Stimulated activated CD8-positive, alpha-beta memory T cell treated with anti-CD3 and anti-CD28 coated beads, Interleukin-12 subunit alpha, Interleukin-12 subunit beta, amount 100 ng/mL, for 1 hour (primary cell): ENCODE measurements at regions not wholly inside any gene's neighbourhood (a gene's known extent, or its start where the extent isn't known, plus 50 kb on each side); places are given as distances from the start of the nearest gene placed in this dataset.

Experiments used
- DNase-seq: peaks from one replicate; pipeline ENCODE4 v3.0.0-alpha.2; 2020; ENCODE audit warnings: low read depth

DNA sequence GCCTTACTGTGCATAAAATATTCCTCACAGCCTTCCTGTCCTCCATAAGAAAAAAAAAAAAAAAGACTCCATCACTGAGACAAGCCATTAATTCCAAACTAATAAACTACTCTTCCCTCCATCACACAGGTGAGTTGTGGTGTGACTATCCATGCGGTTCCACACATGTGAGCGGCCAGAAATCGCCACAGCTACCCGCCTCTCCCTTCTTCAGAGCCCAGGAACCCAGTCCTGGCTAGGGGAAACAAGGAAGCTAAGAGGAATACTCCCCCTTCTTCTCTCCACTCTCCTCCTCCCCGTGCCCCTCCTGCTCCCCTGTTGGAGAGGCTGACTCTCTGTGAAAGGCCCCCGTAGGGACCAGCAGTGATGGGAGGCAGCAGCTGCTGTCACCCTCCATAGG lies 128.6 kb upstream of the ARID1B start:
- no peak for DNase-seq

- no peak for DNase-seq
These were observed 129.2 kb upstream of the ARID1B start for GRCh38 chr6:156647991-156648390.

DNA sequence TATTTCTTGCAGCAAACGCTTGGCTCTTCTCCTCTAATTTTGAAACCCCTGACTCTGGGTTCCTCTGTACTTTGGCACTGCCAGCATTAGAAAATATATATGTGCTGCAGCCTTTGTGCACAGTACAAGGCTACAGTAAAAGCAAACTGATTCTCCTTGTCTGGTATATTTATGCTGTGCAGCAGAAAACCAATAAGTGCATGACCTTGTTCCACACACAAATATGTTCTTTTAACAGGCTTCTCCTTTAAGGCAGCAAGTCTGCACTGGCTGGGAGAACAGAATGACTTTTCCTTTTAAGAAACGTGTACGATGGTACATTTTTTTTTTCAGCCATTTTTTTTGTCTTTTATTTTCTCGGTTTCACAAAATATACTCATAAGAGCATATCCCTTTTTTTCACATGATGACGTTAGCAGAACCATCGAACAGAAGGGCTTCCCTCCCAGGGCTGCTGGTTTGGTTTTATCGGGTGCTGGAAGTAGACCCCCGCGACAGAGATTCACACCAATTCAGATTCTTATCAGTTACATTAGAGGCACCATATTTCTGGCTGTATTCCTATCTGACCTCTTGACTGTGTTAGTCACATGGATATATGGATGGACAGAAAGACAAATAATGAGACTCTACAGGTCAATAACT lies 129.9 kb upstream of the ARID1B start:
- DNase-seq: no peak

- no peak for DNase-seq
These were observed 130.7 kb upstream of the ARID1B start for GRCh38 chr6:156646496-156646895.

GRCh38 chr6:156645097-156645496 lies 132.1 kb upstream of the ARID1B start:
- no peak for DNase-seq

DNA sequence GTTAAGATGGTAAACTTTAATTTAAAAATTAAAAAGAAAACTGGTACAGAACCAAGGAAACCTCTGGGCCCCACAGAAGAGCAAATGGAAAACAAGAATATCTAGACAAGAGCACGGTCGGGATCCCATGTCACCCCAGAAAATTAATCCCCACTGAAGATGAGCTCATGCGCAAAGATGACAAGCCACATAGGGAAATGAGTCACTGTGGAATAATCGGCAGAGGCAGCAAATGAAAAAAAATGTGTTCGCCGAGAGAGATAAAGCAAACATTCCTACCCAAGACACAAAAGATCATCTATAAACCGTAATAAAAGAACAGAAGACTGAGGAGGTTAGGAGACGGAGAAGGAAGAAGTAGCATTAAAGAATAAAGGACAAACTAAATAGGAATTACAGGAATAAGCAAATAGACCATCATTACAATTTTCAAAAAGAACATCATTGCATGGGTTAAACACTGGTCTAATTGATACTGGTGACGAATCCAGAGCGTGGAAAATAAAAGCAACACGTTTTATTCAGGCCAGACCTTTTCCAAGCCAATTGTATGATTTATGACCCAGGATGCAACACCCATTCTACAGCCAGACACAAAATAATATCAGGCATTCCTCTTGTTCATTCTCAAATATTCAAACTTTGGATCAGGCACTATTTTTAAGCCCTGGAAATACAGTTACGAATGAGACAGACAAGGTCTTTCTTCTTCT lies 138.0 kb upstream of the ARID1B start:
- DNase-seq: no peak

- no peak for DNase-seq
These were observed 138.6 kb upstream of the ARID1B start for GRCh38 chr6:156638581-156638980.

DNA sequence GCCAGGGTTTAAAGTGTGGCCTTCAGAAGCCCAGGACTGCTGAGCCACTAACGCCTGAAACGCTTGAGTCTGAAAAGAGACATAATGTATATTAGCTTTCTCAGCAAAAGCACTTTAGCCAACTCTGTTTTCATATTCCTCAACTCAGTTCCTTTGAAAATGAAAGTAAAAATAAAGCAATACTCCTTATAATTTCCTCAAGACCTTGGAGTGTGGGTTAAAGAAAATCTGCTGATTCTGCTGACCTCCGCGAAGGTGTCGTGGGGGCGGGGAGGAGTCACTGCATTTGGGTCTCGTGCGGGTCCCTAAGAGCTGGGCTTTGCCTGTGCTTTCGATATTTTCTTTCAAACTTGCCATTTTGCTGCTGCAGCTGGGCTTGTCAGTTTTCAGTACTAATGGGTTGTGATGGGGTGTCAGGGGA lies 142.2 kb upstream of the ARID1B start:
- no peak for DNase-seq

- no peak for DNase-seq
These were observed 143.1 kb upstream of the ARID1B start for GRCh38 chr6:156634048-156634447.

DNA sequence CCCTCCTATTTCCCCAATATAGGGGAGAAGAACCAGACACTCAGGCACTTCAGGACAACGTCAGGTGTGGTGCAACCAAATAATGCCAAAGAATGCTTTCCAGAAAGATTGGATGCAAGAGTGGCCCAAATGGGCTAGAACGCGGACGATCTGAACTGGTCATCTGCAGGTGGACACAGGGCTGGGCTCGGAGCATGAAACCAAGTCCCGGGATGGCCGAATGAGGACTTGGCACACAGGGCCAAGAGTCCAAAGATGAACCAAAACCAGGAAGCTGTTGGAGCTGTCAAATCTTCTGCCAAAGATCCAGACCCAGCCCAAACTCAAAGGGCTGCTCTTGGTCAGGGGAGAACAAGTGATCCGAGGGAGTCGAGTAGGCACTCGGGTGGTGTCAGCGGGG lies 143.9 kb upstream of the ARID1B start:
- no peak for DNase-seq

- no peak for DNase-seq
These were observed 146.4 kb upstream of the ARID1B start for GRCh38 chr6:156630613-156631302.

DNA sequence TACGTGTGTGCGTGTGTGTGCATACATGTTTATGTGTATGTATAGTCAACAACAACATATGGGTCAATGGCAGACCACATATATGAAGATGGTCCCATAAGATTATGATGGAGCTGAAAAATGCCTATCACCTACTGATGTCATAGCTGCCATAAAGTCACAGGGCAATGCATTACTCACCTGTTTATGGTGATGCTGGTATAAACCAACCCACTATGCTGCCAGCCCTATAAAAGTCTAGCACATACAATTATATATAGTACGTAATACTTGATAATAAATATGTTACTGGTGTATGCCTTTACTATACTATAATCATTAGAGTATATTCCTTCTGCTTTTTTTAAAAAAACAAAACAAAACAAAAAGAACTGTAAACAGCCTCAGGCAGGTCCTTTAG lies 148.4 kb upstream of the ARID1B start:
- DNase-seq: no peak

DNA sequence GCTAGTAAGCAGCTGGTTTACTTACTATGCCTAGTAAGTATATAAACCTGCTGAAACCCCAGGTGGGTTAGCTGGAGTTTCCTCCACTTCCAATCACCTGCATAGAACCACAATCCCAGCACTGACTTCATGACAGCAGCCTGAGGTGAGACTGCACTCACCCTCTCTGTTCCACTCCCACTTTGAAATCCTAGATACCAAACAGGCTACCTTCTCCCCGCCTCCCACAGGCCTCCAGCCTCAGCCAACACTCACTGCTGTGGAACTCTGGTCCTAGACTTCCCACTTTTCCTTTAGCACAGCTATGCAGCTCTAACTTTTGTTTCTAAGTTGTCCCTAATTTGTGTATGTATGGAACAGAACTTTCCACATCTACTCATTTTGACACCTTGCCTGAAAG lies 149.7 kb upstream of the ARID1B start:
- no peak for DNase-seq

DNA sequence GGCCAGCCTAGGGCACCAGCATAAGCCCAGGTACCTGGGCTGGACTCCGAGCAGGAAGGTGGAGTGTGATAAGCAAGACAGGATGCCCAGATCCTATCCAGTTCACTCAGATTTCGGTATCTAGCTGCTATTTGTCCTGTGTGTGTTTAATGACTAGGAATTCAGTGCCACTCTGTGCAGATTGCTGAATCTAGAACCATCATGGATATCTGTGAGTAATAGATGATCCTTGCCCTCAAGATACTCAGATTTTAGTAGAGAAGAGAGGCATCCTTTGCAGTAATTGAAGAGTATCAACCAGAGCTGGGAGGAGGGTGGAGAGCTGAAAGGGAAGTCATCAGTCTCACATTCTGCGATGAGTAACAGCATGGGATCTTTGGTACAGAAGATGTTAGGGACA lies 155.0 kb upstream of the ARID1B start:
- DNase-seq: no peak

DNA sequence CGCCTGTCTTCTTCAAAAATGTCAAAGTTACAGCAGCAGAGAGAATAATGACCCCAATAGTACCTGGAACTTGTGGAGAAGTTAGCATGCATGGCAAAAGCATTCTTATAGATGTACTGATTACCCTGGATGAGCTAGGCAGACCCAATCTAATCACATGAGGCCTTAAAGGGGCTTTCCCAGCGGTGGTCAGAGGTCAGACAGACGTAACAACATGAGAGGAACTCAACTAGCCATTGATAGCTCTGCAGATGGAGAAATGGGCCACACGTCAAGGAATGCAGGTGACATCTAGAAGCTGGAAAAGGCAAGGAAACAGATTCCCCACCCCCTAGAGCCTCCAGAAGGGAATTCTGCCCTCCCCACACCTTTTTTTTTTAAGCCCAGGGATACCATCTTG lies 156.8 kb upstream of the ARID1B start:
- no peak for DNase-seq

DNA sequence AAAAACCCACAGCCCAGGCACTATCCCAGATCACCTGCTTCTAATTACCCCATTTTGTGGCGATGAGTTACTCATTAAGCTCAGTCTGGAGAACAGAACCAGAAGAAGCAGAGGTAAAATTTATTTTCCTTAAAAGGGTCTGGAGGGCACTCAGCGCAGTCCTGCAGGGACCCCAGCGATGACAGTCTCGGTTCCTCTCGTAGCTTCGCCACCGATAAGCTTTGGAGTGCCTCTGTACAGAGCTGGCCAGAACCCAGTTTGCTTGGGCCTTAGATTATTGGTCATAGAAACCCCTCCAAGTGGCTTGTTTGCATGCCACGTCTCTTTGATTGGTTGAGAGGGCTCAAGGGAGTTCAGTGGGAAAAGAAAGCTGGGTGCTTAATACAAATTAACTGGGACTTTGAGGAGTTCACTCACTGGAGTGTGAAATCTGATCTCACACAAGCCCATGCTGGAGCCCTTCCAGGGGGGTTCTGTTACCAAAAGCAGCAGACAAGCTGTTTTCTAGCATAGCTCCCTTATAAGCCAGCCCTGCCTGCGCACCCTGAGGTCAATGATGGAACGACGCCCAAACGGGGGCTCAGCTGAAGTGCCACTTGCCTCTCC lies 158.5 kb upstream of the ARID1B start:
- DNase-seq: no peak

DNA sequence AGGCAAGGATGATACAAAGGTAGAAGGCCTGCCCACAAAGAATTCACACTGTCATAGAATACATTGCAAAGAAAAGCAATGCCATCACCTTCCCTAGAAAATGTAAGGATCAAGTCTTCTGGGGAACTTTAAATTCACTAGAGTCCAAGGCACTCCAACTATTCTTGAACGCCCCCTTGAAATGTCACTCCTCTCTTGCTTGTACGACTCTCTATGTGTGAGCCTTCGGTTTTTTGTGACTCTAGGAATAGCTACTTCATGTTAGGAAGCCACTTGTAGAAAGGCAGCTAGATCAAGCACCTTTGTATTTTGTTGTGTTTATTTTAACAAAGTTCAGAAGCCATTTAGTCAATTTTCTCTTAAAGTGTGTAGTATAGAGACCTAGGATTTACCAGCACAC lies 159.2 kb upstream of the ARID1B start:
- DNase-seq: no peak

GRCh38 chr6:156617376-156617775 lies 159.8 kb upstream of the ARID1B start:
- no peak for DNase-seq

DNA sequence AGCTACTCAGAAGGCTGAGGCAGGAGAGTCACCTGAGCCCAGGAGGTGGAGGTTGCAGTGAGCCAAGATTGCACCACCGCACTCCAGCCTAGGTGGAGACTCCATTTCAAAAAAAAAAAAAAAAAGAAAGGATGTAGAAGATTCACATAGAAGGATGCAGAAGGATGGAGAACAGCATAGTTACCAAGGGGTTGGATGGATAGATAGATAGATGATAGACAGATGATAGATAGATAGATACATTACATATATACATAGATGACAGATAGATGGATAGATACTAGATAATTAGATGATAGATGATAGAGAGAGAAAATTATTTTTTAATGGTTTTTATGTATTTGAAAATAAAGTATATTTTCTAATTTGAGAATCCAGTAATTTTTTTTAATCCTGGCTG lies 160.7 kb upstream of the ARID1B start:
- DNase-seq: no peak

DNA sequence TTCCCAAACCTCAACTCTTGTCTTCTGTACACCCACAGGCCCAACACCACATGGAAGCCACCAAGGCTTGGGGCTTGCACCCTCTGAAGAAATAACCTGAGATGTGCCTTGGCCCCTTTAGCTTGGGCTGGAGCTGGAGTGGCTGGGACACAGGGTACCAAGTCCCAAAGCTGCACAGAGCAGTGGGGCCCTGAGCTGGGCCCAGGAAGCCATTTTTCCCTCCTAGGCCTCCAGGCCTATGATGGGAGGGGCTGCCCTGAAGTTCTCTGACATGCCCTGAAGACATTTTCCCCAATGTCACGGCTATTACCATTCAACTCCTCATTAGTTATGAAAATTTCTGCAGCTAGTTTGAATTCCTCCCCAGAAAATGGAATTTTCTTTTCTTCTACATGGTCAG lies 163.2 kb upstream of the ARID1B start:
- DNase-seq: no peak

- no peak for DNase-seq
These were observed 164.8 kb upstream of the ARID1B start for GRCh38 chr6:156612361-156612760.

- DNase-seq: no peak
These were observed 175.2 kb upstream of the ARID1B start for GRCh38 chr6:156602066-156602385.
